Fibroblast of the conjunctiva (primary cell): ENCODE measurements at regions not wholly inside any gene's neighbourhood (a gene's known extent, or its start where the extent isn't known, plus 50 kb on each side); places are given as distances from the start of the nearest gene placed in this dataset.
"Not testable (repeated sequence)": the region's sequence is repeated elsewhere in the genome, so short reads cannot be mapped to it uniquely, and the experiment has no call there.

Experiments used
- DNase-seq: peaks from one replicate; pipeline ENCODE4 v3.0.0-alpha.2; 2010; ENCODE audit warnings: low read depth

DNA sequence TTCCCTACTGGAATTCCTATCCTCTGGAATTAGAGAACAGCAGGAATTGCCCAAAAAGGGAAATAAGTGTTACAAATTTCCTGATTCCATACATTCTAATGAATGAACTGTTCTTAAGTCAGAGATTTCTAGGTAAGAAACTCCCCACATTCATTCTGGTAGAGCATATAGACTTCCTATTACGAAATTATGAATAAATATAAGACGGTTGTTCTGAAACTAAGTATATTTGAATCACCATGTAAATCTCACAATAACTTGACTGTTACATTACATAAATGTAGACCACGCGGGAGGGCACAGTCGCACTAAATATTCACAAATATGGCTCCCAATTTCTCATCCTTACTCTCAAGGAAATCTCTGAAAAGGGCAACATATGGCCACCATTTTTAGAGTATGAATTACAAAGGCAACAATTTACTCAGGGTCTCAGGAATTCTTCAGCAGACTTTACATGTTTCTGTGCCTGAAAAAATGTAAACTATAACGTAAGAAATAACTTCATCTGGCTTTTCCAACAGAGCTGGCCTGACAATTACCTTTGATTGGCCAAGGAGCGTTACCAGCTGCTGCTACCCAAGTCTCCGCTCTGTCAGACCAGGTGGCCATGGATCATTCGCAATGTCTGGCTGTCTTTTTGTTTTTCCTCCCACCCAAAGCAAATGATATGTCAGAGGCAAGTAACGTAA lies 115.8 kb downstream of the MPP7 start:
- DNase-seq, result no peak

DNA sequence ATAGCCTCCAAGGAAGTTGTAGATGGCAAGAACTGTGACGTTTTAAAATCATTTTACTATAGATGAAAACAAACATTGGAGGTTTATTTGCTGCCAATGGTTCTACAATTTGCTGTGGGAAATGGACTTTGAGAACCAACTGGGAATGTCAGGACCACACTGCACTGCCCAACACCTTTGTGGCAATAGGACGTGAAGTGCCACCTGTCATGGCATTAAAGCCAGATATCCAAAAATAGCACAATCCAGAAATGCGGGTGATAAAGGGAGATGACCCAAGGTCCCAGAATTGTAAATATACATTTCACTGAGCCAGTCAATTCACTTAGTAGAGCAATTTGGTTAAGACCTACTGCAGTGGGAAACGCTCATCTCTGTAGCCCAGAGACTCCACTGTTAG lies 116.4 kb downstream of the MPP7 start:
- no peak for DNase-seq

DNA sequence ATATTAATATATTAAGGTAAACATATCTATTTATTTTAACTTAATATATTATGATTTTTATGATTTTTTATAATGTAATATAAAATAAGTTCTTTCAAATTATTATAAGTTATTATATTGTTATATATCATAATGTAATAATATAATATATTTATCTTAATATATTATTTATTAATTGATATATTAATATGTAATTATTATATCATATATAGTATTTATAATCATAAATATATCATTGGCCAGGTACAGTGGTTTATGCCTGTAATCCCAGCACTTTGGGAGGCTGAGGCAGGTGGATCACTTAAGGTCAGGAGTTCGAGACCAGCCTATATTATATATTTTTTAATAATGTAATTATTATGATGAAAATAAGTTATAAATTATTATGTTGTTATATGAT lies 118.1 kb downstream of the MPP7 start:
- no peak for DNase-seq

DNA sequence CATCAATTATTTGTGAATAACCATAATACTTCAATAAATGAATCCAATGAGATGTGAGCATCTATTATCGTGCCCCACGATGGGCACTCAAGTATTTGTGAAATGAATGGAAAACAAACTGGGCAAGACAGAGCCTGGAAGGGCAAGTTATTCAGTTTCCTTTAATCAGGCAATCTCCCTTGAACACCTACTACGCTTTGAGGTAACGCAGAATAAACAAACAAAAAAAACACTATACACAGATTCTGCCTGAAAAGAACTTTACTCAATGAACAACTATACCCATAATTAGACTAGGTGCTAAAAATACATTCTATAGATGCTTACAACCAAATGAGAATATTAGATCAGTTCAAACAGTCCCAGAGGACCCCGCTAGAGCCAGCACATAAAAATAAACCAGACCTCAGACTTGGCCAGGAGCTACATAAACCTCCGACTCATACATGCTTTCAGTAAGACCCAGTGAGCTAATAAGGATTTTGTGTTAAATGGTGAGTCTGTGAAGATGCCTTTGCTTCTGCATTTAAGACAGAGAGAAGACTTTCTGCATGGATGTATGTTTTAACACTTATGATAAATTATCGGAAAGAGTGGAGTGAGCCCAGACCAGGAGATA lies 121.3 kb downstream of the MPP7 start:
- DNase-seq, result no peak

DNA sequence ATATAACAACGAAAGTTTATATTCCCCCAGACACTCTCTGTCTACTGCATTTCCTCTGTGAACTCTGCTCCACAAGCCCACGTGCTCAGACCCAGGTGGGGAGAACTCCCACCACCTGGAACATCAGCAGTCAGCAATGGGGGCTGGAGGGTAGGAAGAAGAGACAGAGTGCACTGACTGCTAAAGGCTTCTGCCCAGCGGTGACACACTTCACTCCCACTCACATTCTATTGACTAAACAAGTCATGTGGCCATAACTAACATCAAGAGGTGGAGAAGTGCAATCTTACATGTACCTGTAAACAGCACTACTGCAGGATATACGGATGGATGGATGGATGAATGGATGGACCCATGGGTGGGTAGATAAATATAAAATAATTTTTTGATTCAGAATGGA lies 122.2 kb downstream of the MPP7 start:
- no peak for DNase-seq

DNA sequence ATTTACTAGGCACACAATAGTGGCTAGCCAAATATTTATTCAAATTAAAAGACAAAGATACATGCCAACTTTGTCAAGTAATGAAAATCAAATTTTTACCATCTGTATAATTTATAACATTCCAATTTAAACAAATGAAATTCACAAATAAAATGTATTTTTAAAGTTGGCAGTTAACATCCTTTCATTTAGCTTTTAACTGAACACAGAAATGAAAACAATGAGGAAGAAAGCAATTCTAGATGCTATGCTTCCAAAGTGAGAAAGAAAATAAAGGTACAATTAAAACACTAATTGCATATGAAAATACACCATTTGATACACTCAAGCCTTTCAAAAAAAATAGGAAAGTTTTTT lies 123.1 kb downstream of the MPP7 start:
- no peak for DNase-seq

DNA sequence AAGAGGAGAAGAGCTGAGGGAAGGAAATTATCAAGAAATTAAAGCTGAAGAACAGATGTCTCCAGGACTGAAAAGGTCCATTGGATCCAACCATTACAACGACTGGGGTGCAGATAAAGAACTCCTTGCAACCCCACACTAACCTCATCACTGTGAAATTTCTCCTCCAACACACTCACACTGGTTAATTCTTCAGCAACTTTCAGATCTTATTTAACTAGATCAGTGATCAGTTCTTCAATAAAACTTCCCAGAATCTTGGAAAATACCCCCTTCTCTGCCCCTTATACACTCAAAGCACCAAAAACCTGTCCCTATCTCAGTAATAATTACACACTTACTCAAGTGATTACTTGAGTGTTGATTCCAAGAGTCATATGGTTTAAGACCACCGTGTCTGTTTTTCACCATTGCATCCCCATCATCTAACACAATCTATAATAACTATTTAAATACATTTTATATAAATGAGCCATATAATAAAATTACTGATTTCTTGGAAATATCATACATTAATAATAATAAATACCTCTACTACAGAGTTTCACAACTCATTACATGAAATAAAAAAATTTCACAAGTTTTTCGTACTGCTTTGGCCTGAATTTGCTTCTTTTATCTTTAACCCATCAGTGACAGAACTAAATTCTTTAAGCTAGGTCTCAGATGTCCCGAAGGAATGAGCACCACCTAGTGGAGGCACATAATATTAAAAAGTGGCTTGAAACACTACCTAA lies 123.7 kb downstream of the MPP7 start:
- DNase-seq, result peak; percentile 47

DNA sequence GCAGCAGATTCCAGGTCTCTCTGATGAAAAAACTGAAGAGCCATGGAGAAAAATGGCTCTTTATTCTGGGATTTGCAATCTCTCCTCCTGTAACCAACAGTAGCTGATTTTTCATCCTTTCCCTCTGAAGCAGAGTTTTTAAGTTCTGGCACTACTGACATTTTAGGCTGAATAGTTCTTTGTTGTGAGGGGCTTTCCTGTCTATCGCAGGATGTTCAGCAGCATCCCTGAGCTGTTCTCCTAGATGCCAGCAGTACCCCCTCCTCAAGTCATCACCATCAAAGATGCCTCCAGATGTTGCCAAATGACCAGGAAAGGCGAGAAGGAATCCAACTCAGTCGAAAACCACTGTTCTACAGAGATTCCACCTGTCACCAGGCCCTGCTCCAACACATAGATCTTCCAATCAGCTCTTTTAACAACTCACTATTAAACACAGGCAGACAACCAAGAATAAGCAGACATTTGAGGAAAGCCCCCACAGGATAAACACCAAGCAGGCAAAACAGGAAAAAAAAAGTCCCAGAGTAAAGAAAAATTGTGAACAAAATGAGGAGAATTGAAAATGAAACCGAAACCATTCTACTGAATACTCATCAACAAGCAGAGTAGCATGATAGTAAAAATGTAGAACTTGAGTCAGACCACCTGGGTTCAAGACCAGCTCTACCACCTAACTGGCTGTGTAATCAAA lies 124.8 kb downstream of the MPP7 start:
- no peak for DNase-seq

DNA sequence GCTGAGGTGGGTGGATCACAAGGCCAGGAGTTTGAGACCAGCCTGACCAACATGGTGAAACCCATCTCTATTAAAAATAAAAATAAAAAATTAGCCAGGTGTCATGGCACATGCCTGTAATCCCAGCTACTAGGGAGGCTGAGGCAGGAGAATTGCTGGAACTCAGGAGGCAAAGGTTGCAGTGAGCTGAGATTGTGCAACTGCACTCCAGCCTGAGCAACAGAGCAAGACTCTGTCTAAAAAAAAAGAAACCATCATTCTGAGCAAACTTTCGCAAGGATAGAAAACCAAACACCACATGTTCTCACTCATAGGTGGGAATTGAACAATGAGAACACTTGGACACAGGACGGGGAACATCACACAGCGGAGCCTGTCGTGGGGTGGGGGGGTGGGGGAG lies 126.4 kb downstream of the MPP7 start:
- not testable (repeated sequence) for DNase-seq

DNA sequence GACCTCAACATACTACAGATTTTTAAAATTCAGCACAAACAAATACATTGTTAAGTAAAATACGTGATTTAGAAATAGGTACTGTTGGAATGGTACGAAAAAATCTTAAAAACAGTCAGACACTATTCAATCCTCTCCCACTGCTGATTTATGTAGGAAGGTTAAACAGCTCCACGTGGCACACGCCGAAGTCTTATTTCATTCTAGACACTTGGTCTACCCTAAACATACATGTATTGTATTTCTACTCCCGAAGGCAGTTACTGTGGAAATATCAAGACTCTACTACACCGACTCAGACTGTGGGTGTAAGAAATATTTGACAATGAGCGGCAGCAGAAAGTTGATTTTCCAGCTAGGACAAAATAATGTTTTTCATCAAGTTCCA lies 130.6 kb downstream of the MPP7 start:
- DNase-seq, result no peak

DNA sequence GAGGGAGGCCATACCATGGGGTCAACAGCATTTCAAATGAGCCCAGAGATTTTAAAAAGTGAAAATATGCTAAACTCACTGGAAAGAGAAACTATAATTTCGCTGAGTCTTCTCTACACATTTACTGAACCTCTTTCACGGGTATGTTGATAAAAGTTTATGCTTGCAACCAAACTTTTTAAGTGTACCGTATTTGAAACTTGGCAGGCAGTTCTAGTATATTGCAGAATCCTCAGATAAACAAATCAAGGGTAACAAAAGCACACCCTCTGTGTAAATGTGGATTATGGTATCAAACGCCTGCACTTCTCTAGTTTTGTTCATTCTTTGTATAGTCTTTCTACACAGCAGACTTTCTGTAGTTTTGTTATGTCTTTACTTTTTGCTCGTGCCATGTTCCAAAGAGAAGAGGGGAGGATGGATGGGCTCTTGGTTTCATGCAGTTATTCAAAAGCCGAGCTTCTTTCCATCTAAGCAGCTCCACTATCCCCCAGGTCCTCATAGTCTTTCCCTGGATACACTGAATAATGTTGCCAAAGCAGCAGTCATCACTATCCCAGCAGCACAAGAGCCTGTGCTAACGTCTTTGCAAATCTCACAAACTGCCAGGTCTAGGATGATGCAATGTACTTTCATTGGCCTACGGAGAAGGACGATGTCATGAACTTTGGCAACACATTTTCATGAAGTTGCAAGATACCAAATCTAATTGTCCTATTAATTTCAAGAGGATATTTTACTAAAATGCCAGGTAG lies 131.2 kb downstream of the MPP7 start:
- peak; percentile 77 for DNase-seq

DNA sequence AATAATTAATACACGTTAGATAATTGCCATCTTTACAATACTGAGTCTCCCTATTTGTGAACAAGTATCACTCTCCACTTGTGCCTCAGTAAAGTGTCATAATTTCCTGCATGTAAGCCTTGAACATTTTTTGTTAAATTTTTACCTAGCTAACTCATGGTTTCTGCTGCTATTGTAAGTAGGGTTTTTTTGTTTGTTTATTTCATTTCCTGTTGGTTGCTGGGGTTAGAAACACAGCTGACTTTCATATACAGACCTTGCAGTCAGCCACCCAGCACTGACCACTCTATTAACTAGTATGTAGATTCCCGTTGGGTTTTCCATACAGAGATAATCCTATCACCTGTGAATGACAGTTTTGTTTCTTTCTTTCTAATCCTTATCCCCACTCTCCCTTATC lies 133.3 kb downstream of the MPP7 start:
- DNase-seq, result no peak

DNA sequence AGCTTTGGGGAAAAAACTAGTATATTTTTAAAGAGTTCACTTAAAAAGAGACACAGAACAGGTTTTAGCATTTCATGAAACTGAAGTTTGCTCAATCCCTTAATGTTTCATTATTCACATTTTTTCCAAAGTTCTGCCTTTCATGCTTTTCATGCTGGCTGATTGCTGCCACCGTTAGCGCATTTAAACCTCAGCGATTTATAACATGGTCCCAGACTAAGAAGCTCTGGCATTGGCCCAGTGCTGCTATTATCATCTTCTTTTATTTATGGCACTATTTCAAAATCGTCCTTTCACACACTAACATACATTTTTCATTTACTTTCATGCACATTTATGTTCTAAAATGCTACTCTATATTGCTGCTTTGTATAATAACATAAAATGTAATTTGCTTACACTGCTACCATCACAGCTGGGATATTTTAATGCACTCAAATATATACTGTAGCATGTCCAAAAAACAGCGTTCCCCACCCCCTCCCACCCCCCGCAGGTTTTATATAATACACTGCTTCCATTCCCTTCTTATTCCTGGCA lies 141.9 kb downstream of the MPP7 start:
- no peak for DNase-seq

DNA sequence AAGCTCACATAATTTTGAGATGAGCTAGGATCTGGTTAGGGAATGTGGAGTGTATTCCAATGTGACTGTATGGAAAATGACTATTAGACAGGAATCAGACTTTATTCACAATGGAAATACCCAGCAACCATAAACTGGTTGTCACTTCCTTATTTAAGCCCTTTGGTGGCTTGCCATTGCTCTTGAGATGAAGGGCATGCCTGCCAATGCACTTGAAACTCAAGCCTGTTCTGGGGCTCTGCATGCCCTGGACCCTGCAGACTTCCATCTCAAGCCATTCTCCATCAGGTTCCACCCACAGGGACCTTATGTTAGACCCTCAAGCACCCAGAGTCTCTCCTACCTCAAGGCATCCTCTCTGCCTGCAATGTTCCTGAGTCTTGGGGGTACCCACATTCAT lies 145.5 kb downstream of the MPP7 start:
- DNase-seq, result no peak

DNA sequence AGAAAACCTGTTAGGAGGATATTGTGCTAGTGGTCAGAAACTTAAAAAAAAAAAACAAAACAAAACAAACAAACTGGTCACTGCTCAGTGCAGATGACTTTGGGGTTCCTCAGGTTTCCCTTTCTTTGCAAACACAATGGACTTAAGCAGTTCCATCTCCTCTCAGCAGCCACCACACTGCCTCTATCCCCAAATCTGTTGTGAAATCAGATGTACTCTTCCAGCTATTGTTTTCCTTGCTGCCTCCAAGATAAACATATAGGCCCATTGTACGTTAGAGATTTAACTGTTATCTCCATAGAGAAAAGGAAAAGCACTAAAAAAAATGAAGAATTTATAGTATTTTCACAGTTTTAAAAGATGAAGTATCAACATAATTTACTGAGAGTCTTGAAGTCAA lies 147.1 kb downstream of the MPP7 start:
- no peak for DNase-seq

DNA sequence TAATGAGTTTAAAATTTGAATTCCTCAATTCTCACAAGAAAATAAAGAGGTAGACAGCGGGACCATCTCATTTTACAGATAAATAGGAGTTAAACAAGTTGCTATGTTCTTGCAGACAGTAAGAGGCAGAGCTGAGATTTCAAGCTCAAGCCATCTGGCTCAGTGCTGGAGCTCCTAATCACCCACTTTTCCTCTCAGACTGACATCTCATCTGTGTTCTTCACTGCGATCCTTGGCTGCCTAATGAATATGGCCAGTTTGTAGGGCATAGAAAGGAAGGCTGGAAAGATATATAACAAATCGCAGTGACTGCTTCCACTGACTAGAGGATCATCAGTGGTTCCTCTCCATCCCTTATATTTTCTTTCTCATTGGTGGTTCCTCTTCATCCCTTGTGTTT lies 151.2 kb downstream of the MPP7 start:
- DNase-seq, result no peak

DNA sequence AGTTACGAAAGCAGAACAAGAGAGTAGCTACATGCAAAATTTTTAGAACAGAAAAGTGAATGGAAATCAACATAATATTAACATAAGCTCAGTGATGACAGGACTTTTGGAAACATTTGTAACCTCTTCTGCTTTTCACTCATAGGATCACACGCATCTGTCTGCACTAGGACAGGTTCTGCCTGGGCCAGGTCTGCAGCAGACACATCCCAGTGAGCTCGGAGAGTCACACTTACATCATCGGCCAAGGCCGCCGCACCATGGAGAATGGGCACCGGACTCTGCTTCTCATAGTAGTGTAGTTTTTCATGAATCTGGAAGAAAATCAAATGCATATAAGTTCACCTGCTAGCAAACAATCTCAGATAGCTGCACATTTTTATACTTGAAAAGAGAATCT lies 150.9 kb upstream of the ODAD2 start:
- DNase-seq, result no peak

DNA sequence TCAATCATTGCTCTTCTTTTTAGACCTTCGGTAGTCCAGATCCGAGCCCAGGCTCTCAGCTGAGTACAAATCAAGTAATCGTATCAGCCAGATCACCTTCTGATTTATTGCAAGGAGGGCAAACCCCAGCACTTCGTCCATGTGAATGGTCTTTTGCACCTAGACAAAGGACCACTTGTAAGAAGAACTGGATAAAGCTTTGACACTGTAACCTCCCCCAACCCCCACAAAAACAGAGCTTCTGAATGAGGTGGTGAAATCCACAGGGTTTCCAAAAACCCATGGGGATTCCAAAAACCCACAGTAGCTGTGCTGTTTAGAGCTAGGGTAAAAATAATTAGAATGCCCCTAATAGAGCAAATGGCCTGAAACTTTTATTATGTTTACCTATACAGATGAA lies 148.8 kb upstream of the ODAD2 start:
- DNase-seq, result no peak

DNA sequence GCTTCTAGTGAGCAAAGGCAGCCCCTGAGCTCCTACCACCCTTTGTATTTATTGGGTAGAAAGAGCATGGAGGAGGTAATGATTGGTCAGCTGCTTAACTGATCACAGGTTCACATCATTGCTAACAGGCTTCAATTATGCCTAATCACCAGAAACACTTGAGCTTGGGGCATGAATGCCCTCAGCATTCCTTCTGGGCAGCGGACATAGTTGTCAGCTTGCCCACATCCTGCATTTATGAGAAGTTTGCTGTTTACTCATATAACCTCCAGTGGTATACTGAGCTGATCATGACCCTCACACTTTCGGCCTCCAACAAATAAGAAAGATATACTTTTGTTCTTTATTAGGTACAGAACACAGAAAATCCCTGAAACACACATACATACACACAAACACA lies 140.3 kb upstream of the ODAD2 start:
- DNase-seq, result no peak

DNA sequence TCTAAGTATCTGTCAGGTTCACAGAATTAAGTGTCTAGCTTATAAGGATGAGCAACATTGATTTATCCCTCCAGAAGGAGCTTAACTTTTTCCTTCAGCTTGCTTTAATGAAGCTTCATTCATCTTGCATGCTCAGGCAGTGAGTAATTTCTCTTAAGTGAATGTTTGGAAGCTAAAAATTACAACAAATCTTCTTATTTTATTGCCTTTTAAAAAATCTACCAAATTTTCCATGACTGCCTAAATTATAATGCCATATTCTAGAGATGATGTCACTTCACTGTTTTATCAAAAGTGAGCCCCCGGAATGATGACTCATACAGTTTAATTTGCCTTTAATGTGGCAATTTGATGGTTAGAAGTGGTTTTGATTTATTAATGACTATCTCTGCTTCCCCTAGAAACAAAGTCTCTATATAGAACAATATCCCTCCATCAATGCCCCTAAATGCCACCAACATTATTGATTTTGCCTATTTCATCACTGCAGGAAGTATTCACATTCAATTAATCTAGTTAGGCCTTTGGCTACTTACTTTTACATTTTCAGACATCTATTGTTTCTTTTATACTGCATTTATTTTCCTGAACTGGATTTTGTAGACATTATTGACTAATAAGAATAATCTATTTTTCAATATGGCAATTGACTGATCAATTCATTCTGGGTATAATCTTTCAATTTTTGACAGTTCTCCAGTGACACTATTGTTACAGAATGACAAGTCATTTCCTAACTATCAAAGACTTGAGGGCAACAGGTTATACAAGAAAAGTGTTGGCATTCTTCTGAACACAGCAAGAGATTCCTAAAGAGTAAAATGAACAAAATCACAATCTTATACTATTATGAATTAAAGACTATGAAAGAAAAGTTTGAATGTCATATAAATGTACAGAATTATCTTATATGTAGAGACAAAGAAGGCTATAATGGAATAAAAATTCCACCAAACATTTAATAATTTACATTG lies 139.3 kb upstream of the ODAD2 start:
- DNase-seq, result no peak

DNA sequence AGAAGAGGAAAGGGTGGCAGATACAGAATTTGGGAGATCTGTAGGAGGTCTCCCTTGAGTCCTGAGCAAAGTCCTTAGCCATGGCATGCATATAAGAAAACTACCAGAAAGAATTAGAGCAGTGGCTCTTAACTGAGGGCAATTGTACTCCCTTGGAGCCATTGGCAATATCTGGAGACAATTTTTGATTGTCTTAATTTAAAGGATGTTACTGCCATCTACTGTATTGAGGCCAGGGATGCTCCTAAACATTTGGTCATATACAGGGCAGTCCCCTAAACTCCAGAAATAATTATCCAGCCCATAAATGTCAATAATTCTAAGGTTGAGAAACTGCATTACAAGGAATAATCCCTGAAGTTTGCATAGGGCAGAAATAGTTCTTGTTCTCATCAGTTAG lies 136.4 kb upstream of the ODAD2 start:
- DNase-seq, result no peak
